Activated CD8-positive, alpha-beta memory T cell treated with anti-CD3 and anti-CD28 coated beads for 36 hours (primary cell): ENCODE measurements at regions not wholly inside any gene's neighbourhood (a gene's known extent, or its start where the extent isn't known, plus 50 kb on each side); places are given as distances from the start of the nearest gene placed in this dataset.
"Not testable (repeated sequence)": the region's sequence is repeated elsewhere in the genome, so short reads cannot be mapped to it uniquely, and the experiment has no call there.

Experiments used
- CTCF ChIA-PET: fragments of 350-600 bp; sonication (Branson Sonifier 250); formaldehyde crosslinking; loops from one replicate; lab custom pipeline; 2021; ENCODE audit warnings: antibody characterized with exemption; lab: Charles Lee
- POLR2A ChIA-PET: fragments of 350-600 bp; sonication (Branson Sonifier 250); formaldehyde crosslinking; loops from one replicate; lab custom pipeline; 2021; ENCODE audit warnings: antibody characterized with exemption; lab: Charles Lee

DNA sequence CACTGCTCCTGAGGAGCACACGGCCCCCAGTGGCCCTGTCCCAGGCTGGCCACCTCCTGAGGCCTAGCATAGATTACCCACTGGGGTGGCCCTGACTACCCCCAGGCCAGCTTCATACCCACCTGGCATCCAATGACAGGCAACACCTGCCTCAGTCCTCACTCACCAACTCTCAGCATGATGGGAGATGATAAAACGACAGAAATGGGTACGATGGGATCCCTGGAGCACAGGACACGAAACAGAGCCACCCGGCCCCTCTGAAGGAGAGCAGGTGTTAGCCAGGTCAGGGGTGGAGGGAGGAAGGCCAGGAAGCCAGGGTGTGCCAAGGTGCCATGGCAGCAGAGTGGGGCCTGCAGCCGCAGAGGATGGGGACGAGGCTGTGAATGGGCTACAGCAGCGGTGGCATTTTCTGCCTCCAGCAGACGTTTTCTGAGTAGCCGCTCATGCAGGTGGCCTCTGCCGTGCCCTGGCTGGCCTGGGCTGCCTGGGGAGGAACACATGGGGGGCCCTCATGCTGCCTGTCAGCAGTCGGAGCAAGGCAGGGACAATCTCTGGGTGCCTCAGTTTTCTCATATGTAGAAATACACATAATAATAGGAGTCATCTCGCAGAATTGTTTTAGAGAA lies 50.2 kb upstream of the FGF3 start:
- CTCF ChIA-PET = no interaction called here
- POLR2A ChIA-PET = no interaction called here

DNA sequence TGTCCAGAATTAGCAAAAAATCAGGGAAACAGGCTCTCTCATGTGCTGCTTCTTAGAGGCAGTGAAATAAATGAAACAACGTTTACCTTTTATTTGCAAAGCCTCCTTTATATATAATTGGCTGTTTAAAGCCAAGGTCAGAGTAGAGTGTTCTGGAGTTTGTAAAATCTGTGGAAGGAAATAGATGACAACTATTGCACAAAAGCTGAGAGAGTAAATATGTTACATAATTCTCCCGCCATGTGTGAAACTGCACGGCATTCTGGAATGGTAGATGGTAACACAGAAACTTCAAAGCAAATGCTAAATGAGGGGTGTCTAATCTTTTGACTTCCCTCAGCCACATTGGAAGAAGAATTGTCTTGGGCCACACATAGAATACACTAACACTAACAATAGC lies 51.5 kb upstream of the FGF3 start:
- ChIA-PET POLR2A (no interaction called here), CTCF (no interaction called here)

DNA sequence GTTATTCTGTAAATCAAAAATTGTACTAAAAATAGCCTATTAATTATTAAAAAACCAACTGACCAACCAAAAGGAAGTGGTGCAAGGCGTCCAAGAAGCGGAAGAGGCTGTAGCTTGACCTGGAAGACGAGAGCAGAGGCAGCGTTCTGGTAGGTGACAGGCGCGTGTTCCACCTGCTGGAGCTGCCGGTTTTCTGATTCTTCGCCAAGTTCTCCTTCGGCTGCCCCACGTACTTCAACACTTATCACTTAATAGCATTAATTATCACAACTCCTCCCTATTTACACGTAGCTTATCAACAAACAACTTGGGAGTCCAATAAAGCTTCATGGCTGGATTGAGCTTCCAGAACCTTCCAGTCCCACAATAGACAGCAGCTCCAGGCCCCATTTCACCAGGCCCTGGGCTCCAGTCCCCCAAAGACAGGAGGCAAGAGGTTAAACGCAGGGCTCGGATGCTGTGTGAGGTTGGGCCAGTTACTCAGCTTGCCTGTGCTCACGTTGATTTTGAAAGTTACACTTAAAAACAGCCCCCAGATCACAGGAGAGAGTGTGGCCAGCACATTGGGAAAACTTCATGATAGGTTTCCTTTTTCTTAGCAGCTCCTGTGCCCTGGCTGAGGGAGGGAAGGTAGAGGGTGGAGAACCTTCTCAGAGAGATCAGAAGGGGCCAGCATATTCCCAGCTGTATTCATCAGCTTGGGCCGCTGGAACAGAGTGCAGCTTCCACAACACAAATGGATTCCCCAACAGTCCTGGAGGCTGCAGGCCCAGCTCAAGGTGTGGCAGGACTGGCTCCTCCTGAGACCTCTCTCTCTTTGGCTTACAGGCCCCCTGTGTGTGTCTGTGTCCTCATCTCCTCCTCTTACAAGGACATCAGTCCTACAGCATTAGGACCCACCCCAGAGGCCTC lies 54.2 kb upstream of the FGF3 start:
- POLR2A ChIA-PET = no interaction called here
- CTCF ChIA-PET = no interaction called here

DNA sequence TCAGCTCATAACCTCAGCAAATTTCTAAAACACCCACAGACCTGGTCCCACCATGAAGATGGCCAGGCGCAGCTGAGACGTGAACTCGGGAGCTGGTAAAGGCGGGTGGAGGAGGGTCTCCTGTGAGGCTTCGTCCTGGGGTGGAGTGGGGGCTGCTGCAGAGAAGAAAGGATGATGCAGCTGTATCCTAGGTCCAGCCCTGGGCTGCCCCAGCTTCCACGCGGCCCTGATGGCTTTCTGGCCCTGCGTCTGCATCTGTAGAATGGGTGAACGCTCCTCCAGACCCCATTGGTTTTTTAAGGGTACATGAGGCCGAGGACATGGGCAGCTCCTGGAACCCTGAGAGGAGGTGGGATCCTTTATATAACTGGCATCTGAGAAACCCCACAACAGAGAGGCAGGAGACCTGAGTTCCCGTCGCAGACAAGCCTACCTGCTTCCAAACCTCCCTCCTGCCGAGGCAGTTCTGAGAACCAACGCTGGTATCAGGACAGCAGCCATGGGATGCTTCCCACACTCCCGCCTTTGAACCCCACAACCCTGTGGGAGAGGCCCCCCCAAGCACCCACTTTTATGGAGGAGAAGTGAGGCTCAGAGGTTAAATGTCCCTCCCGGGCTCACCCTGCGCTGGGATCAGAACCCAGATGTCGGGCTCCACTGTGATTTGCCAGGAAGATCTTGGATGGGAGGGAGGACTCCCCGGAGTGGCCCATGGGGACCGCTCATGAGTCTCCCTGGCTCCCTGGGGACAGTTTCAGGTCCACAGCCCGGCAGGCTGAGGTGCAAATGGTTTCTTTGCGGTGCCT lies 55.2 kb upstream of the FGF3 start:
- ChIA-PET POLR2A (no interaction called here), CTCF (no interaction called here)

DNA sequence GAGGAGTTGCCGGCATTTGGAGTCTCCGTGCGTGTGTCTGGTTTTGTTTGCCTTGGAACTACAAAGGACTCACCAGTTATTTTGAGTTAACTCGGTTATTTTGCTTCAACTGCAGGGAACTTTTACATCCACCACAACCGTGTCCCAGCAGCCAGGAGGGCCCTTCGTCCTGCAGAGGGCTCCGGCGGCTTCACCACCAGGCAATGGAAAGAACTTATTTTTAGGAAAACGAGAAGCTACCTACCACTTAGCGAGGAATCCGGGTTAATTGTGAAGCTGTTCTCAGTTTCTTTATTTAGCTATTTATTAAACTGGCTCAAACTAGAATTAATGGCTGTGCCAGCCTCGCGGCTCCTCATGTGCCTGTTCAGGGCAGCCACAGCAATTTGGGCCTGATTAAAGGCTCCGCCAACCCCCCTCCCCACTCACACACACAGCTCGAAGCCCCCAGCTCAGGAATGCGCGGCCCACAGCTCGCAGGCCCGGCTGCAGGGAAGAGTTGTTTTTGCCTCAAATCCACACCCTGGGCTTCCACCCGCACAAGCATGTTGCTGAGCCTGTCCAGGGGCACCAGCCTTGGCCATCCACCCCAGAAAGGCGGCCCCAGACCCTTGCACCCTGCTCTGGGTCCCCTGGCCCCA lies 55.9 kb upstream of the FGF3 start:
- CTCF ChIA-PET = no interaction called here
- POLR2A ChIA-PET = no interaction called here

DNA sequence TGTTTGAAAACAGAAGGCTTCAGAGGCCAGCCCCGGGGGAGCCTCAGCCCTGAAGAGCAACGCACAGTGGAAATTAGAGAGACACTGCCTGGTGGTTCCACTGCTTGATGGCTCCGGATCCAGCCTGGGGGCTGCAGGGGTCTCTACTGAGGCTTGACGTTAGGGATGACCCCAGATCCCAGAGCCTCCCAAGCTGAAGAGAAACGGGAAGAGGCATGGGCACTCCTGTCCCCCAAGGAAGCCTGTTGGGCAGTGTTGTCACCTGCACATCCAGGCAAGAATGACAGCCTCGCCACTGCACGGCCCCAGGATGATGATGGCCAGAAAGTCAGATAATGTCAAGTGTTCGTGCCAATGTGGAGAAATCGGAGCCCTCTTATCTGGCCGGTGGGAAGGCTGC lies 56.8 kb upstream of the FGF3 start:
- POLR2A ChIA-PET = no interaction called here

DNA sequence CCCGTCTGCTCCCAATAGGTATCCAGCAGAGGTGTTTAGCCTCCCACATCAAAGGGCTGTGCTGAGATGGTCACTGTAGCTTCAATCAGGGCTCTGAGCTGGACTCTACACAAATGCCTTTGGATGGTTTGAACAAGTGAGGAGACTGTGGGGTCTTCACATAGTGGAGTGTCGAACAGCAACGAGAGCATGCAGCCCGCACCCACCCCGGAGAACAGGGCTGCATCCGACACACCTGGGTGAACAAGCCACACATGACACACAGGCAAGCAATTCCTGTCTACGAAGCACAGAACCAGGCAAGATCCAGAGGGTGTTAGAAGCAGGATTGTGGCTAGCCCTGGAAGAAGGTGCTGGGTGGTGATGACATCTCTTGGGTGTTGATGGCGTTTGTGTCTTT lies 58.0 kb upstream of the FGF3 start:
- ChIA-PET POLR2A (no interaction called here), CTCF (no interaction called here)

More for the DNA sequence above, 56.8 kb upstream of the FGF3 start:
- CTCF ChIA-PET = no interaction called here

DNA sequence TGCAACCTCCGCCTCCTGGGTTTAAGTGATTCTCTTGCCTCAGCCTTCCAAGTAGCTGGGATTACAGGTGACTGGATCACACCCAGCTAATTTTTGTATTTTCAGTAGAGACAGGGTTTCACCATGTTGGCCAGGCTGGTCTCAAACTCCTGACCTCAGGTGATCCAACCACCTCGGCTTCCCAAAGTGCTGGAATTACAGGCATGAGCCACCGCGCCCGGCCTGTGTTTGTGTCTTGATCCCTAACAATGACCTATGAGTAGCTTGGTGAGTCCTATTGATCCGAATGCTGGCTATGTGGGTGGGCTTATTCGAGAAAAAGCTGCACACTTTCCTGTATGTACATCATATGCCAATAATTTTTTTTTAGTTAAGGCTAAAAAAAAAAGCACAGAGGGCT lies 58.5 kb upstream of the FGF3 start:
- CTCF ChIA-PET, POLR2A ChIA-PET: not testable (repeated sequence)

DNA sequence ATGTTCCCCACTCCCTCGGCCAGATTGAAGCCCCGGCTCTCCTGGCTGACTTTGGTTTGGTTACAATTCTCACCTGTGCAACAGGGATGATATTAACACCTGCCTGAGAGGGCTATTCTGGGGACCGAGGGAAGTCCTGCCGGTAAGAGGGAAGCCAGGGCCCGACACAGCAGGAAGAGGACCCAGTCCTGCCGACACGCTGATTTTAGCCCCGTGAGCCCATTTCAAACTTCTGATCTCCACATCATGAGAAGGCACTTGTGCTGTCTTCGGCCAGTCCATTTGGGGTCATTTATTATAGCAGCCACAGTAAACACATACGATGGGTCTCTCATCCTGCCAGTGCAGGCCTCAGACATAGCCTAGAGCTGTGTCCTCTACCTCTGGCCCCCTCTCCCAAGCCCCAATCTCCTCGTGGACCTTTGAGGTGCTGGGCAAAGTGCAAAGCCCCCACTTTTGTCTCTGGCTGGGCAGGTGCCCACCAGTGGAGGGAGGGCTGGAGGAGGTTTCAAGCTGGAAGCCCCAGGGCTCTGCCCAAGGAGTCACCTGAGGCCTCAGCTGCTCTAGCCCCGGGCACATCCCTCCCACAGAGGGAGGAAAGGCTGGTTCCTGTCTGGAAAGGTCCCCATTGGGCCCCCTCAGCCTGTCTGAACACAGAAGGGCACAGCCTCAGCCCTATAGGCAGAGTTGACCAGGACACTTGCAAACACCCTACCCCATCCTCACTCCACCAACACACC lies 59.1 kb upstream of the FGF3 start:
- ChIA-PET POLR2A (no interaction called here), CTCF (no interaction called here)

DNA sequence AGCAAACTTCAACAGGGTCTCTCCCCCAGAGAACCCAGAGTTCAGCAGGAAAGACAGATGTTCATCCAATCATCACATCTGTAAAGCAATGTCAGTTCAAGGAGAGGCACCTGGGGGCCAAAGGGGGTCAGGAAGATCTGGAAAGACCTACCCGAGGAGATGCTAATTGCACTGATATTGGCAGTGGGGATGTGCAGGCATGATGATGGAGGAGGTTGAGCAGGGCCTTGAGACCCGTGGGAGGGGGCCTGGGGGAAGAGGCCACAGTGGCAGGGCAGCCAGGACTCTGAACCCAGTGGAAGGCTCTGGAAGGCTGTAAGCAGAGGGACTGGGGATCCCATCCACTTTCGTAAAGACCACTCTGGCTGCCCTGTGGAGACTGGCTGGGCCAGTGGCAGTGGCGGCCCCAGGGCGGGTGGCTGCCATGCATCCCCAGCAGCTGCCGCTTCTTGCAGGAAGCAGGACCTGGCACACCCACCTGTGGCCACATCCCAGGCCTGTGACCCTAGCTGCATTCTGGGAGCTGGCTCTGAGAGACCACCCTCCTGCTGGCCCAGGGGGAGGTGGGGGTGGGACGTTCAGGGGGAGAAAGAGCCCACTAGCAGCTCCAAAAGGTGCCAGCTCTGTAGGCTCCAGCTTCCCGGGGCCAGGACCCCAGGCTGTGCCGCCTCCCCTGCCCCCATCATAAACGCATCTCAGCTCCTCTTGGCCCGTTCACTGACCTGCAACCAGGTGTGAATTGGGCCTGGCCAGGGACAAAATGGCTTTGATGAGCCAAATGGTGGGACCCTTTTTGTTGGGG lies 59.9 kb upstream of the FGF3 start:
- ChIA-PET CTCF (no interaction called here), POLR2A (no interaction called here)

DNA sequence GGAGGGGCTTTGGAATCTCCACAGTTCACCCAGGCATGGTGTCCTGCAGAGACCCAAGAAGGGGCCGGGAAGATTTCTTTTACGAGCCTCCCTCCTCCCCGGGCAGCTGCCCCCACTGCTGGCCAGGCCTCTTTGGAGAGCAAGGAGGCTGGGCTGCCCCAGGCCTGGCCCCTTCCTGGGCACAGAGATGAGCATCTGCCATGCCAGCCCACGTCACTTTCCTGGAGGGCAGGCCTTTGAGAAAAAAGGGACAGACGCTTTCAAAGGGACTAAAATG lies 60.5 kb upstream of the FGF3 start:
- CTCF ChIA-PET = no interaction called here
- POLR2A ChIA-PET = no interaction called here

DNA sequence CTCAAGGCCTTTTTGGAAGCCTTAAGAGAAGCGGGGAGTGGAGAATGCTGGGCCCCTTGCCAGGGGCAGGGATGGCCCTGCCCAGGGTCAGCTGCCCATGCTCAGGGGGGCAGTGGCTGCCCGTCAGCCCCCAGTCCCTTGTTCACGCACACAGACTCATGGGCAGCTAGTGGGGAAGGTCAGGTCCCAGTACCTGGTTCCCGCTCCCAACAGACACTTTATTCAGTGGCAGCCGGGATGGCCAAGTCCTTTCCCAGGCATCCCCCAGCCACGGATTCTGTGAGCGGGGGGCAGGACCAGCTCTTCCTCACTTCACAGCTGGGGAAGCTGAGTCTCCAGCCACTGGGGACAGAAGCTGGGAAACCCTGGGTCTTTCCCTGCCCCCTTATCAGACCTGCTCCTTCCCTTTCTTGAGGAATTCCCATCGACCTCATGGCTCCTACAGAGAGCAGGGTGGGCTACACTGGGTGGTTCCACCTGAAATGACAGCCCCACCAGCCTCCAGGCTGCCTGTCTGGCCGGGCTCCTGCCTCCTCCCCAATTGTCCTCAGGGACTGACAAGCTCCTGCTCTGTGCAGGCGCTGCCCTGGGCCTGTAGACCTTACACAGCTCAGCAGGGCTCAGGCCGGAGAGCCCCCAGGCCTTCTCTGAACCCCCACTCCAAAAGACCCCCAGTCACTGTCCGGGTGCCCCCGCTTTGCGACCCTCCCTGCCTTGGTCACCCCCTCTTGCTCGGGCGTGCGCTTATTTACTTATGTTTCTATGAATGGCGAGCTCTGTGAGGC lies 61.0 kb upstream of the FGF3 start:
- CTCF ChIA-PET = interaction anchor here (0.5 to 0.8 kb wide), 2 partner anchors 194 to 431 kb away, joined by 3 to 4 read pairs; no protein-coding TSS in a partner anchor
- POLR2A ChIA-PET = no interaction called here

DNA sequence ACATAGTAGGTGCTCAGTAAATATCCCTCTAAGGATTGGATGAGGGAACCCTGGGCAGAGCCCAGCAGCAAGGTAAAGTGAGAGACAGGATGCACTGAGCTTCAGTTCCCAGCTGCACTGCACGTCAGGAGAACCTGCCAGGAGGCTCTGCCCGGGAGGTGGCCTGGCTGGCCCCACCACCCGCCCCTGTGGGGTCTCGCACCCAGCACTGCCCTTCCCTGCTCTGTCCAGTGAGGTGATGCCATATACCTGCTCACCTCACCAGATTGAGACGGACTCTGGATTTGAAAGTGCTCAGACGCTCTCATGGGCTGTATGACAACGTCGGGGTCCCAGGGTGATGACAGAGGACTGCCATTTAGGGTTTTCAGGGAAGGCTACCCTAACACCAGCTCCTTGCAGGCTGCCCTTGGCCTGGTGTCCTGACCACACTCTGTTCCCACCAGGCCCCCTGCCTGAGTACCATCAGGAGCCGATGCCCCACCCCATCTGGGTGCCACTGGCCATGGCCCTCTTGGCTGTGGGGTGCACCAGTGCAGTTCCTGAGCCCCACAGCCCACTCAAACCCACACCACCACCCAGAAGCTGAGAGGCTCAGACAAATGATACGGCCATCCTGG lies 61.7 kb upstream of the FGF3 start:
- CTCF ChIA-PET = interaction anchor here (0.8 kb wide), 1 partner anchor 195 kb away, joined by 3 read pairs; no protein-coding TSS in a partner anchor
- POLR2A ChIA-PET = no interaction called here

DNA sequence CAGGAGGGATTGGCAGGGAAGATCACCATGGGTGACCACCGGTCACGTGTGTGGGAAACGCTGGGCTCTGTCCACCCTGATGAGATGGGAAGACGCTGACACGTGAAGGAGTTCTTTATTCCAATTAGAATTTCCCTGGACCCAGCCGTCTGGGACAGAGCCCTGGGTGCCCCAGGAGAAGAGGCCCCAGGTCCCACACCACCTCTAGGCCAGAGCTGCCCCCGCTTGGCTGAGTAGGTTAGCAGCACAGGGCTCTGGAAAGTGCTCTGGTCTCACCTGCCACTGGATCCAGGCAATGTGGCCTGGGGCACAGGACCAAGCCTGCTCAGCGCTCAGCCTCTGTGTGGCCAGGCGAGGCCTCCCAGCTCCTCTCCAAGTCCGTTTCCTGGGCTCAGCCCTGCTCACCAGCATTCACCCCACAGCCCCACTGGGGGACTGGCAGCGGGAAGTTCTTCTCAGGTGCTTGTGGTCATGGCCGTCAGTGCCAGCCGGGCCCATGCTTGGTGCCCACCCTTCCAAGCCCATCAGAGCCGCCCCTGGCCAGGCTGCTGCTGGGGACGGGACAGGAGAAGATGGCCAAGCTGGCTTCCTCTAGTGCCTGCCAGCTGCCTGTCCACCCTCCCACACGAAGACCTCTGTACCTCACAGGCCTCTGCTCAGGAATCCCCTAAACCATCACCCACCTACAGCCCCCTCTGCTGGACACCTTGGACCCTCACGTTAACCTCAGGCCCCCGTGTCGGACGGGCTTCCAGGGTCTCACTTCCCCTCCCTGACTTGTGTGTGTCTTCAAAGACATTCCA lies 62.5 kb upstream of the FGF3 start:
- POLR2A ChIA-PET = no interaction called here
- CTCF ChIA-PET = interaction anchor here (0.7 kb wide), 1 partner anchor 93 kb away, joined by 3 read pairs; no protein-coding TSS in a partner anchor

DNA sequence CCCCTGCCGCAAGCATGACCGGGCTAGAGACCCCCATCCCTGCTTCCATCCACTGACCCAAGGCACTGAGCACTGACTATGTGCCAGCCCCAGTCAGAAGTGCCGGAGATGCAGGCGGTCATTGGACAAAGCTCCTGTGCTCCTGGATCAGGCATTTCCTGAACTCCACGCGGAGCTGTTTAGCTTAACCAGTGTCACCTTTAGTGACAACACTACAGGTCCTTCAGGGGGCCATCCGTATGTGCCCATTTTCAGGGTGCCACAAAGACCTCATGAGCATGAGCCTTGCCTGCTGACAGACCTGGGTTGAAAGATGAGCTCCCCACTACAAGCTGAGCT lies 63.0 kb upstream of the FGF3 start:
- POLR2A ChIA-PET = no interaction called here
- CTCF ChIA-PET = interaction anchor here (0.6 kb wide), 1 partner anchor 25 kb away, joined by 3 read pairs; no protein-coding TSS in a partner anchor
